ENCODE measurements at regions not wholly inside any gene's neighbourhood (a gene's known extent, or its start where the extent isn't known, plus 50 kb on each side); places are given as distances from the start of the nearest gene placed in this dataset.

- Histone ChIP-seq H3K27ac (ENCODE audit: poor library complexity, severe bottlenecking) (no peak overlapping the region), H3K27me3 (ENCODE audit: insufficient read depth, poor library complexity, severe bottlenecking) (no peaks in the 10 kb centered on the region), H3K36me3 (ENCODE audit: low read depth) (no peaks in the 10 kb centered on the region), H3K4me3 (ENCODE audit: severe bottlenecking) (no peak overlapping the region), H3K4me1 (ENCODE audit: insufficient read depth, poor library complexity, severe bottlenecking) (no peaks in the 10 kb centered on the region), H3K9me3 (ENCODE audit: severe bottlenecking) (no peaks in the 10 kb centered on the region)
- no peak for ATAC-seq (ENCODE audit: low read depth)
- no peak for TF ChIP-seq CTCF (IDR thresholded peaks at IDR 0.05; ENCODE audit: poor library complexity, severe bottlenecking)
- no peak for DNase-seq (ENCODE audit: low spot score)
Measured at GRCh38 chr4:43716721-43717395, 731.8 kb downstream of the KCTD8 start.

GRCh38 chr4:43718369-43718768 is 730.2 kb downstream of the KCTD8 start:
- H3K36me3 ChIP-seq (ENCODE audit: low read depth), result no peaks in the 10 kb centered on the region
- H3K4me1 ChIP-seq (ENCODE audit: insufficient read depth, poor library complexity, severe bottlenecking), result no peaks in the 10 kb centered on the region
- DNase-seq (ENCODE audit: low spot score) (no peak), ATAC-seq (ENCODE audit: low read depth) (no peak)
- no peak overlapping the region for H3K4me3 ChIP-seq (ENCODE audit: severe bottlenecking)
- H3K27ac ChIP-seq (ENCODE audit: poor library complexity, severe bottlenecking), result no peak overlapping the region
- no peaks in the 10 kb centered on the region for H3K9me3 ChIP-seq (ENCODE audit: severe bottlenecking)
- no peaks in the 10 kb centered on the region for H3K27me3 ChIP-seq (ENCODE audit: insufficient read depth, poor library complexity, severe bottlenecking)
- no peak for TF ChIP-seq CTCF (IDR thresholded peaks at IDR 0.05; ENCODE audit: poor library complexity, severe bottlenecking)

GRCh38 chr4:43732829-43733426 is 715.7 kb downstream of the KCTD8 start:
- no peaks in the 10 kb centered on the region for H3K9me3 ChIP-seq (ENCODE audit: severe bottlenecking)
- H3K27ac ChIP-seq (ENCODE audit: poor library complexity, severe bottlenecking), result no peak overlapping the region
- H3K4me1 ChIP-seq (ENCODE audit: insufficient read depth, poor library complexity, severe bottlenecking), result no peaks in the 10 kb centered on the region
- DNase-seq (ENCODE audit: low spot score), result no peak
- H3K4me3 ChIP-seq (ENCODE audit: severe bottlenecking), result no peak overlapping the region
- no peak for ATAC-seq (ENCODE audit: low read depth)
- H3K27me3 ChIP-seq (ENCODE audit: insufficient read depth, poor library complexity, severe bottlenecking), result no peaks in the 10 kb centered on the region
- TF ChIP-seq CTCF (IDR thresholded peaks at IDR 0.05; ENCODE audit: poor library complexity, severe bottlenecking), result no peak
- H3K36me3 ChIP-seq (ENCODE audit: low read depth), result no peaks in the 10 kb centered on the region

- no peak for TF ChIP-seq CTCF (IDR thresholded peaks at IDR 0.05; ENCODE audit: poor library complexity, severe bottlenecking)
- Histone ChIP-seq H3K9me3 (ENCODE audit: severe bottlenecking) (no peaks in the 10 kb centered on the region), H3K27me3 (ENCODE audit: insufficient read depth, poor library complexity, severe bottlenecking) (no peaks in the 10 kb centered on the region), H3K27ac (ENCODE audit: poor library complexity, severe bottlenecking) (no peak overlapping the region), H3K4me1 (ENCODE audit: insufficient read depth, poor library complexity, severe bottlenecking) (no peaks in the 10 kb centered on the region), H3K36me3 (ENCODE audit: low read depth) (no peaks in the 10 kb centered on the region), H3K4me3 (ENCODE audit: severe bottlenecking) (no peak overlapping the region)
- DNase-seq (ENCODE audit: low spot score) (no peak), ATAC-seq (ENCODE audit: low read depth) (no peak)
Measured at GRCh38 chr4:43742083-43742482, 706.5 kb downstream of the KCTD8 start.

- DNase-seq (ENCODE audit: low spot score) (no peak), ATAC-seq (ENCODE audit: low read depth) (no peak)
- no peaks in the 10 kb centered on the region for H3K27me3 ChIP-seq (ENCODE audit: insufficient read depth, poor library complexity, severe bottlenecking)
- no peak overlapping the region for H3K27ac ChIP-seq (ENCODE audit: poor library complexity, severe bottlenecking)
- H3K4me1 ChIP-seq (ENCODE audit: insufficient read depth, poor library complexity, severe bottlenecking), result no peaks in the 10 kb centered on the region
- no peaks in the 10 kb centered on the region for H3K36me3 ChIP-seq (ENCODE audit: low read depth)
- no peak overlapping the region for H3K4me3 ChIP-seq (ENCODE audit: severe bottlenecking)
- no peaks in the 10 kb centered on the region for H3K9me3 ChIP-seq (ENCODE audit: severe bottlenecking)
- no peak for TF ChIP-seq CTCF (IDR thresholded peaks at IDR 0.05; ENCODE audit: poor library complexity, severe bottlenecking)
Measured at GRCh38 chr4:43754566-43754965, 694.0 kb downstream of the KCTD8 start.
